Dermis blood vessel endothelial cell (primary cell): ENCODE measurements at regions not wholly inside any gene's neighbourhood (a gene's known extent, or its start where the extent isn't known, plus 50 kb on each side); places are given as distances from the start of the nearest gene placed in this dataset.

ENCODE experiments used
- DNase-seq: peaks from one replicate; pipeline ENCODE4 v3.0.0; 2010

GRCh38 chr18:8538935-8539334, 70.3 kb upstream of the RAB12 start:
- no peak for DNase-seq

- no peak for DNase-seq
Measured at GRCh38 chr18:8546677-8547076, 62.6 kb upstream of the RAB12 start.

DNA sequence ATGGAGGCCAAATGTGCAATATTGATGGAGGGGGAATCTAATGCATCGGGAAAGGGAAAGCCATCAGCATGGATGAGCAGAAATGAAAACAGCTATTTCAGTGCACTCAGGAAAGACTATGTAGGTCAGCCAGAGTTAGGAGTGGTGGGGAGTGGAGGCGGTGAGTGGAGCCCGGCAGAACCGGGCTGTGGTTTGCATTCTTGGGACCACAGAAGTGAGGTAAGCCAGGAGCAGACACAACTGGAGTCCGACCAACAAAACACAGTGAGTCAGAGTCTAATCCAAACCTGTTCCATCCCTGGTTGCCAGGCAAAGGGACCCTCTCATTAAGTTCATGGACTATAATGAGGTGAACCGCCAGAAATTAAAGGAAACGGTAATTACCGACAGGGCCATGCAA, 61.1 kb upstream of the RAB12 start:
- DNase-seq: no peak

DNA sequence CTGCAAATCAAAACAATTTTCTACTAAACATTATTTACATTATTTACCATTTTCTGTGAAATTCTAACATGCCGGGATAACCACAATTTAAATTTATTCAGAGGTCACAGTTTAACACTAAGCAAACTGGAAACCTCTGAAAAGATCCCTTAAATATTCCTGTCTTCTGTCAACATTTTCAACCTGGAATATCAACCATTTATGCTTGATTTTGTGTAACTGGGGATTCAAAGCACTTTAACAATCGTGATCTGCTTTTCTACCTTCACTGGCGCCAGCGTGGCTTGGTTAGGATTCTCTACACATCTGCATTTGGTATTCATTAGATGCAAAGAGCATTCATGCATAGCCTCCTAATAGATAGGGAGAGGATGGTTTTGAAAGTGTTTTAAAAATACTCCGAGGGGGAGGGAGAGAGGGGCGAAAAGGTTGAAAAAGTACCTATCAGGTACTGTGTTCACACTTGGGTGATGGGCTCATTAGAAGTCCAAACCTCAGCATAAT, 59.9 kb upstream of the RAB12 start:
- no peak for DNase-seq

GRCh38 chr18:8552151-8552550, 57.1 kb upstream of the RAB12 start:
- no peak for DNase-seq

DNA sequence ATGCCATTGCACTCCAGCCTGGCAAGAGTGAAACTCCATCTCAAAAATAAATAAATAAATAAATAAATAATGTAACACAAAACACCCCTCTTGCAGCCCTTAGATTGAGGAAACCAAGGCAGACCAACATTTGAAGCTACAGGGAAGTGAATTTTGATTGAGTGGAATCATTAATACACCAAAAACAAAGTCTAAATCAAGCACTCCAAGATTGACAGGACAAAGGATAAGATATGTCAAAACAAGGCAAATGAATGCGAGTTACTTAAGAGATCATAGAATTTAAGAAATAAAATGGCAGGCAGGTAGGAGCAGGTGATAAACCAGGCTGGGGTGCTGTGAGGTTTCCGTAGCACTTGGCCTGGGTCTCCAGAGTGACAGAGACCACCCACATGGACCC, 54.9 kb upstream of the RAB12 start:
- no peak for DNase-seq

DNA sequence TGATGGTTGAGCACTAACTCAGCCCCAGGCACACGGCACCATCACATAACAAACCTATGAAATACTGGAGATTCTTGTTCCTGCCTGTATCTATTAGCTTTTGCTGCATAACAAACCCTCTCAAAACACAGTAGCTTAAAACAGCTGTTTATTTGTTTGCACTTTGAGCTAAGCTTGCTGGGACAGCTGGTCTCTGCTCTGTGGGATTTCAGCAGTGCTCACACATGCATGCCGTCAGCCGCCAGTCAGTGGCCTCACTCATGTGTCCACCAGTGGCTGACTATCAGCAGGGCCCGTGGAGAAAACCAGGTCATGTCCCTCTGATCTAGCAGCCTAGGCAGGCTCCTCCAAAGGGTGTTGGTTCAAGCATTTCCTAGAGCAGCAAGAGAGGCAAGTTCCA, 52.8 kb upstream of the RAB12 start:
- no peak for DNase-seq
